GM20000 (cell line): ENCODE measurements at regions not wholly inside any gene's neighbourhood (a gene's known extent, or its start where the extent isn't known, plus 50 kb on each side); places are given as distances from the start of the nearest gene placed in this dataset.
"Not testable (repeated sequence)": the region's sequence is repeated elsewhere in the genome, so short reads cannot be mapped to it uniquely, and the experiment has no call there.

Experiments
- DNase-seq: peaks from one replicate; pipeline ENCODE4 v3.0.0; 2012; ENCODE audit warnings: low spot score
- TF ChIP-seq, protein P1 (sequence below): IDR thresholded peaks from 2 replicates; pipeline ENCODE4 v1.5.1; 2012; ENCODE audit warnings: mild to moderate bottlenecking, control low read depth; ENCODE audit errors: extremely low read depth, missing control alignments

DNA sequence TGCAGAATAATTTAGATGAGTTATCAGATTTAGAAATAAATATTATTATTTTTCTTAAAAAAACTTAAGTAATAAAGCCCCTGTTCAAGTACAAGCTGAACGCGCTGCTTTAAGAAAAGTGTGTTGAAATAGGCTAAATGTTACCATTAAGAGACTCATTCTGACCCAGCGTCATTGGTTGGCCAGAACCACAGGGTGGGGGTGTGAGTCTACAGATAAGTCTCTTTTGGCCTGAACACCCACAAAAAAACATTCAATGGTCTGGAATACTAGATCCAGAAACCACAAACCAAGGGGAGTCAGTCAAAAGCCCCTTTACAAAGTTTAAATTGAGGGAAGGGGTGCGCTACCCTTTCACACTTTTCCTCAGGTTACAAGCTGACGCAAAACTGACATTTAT is 776.1 kb downstream of the KCNJ2 start:
- TF ChIP-seq, protein P1, sequence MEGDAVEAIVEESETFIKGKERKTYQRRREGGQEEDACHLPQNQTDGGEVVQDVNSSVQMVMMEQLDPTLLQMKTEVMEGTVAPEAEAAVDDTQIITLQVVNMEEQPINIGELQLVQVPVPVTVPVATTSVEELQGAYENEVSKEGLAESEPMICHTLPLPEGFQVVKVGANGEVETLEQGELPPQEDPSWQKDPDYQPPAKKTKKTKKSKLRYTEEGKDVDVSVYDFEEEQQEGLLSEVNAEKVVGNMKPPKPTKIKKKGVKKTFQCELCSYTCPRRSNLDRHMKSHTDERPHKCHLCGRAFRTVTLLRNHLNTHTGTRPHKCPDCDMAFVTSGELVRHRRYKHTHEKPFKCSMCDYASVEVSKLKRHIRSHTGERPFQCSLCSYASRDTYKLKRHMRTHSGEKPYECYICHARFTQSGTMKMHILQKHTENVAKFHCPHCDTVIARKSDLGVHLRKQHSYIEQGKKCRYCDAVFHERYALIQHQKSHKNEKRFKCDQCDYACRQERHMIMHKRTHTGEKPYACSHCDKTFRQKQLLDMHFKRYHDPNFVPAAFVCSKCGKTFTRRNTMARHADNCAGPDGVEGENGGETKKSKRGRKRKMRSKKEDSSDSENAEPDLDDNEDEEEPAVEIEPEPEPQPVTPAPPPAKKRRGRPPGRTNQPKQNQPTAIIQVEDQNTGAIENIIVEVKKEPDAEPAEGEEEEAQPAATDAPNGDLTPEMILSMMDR: no peak

GRCh38 chr17:70947215-70947614 is 777.9 kb downstream of the KCNJ2 start:
- TF ChIP-seq, protein P1: no peak
- no peak for DNase-seq

More for the DNA sequence above, 776.1 kb downstream of the KCNJ2 start:
- DNase-seq: no peak

- TF ChIP-seq, protein P1: no peak
- no peak for DNase-seq
Observed at GRCh38 chr17:70947636-70948565, 778.6 kb downstream of the KCNJ2 start.

DNA sequence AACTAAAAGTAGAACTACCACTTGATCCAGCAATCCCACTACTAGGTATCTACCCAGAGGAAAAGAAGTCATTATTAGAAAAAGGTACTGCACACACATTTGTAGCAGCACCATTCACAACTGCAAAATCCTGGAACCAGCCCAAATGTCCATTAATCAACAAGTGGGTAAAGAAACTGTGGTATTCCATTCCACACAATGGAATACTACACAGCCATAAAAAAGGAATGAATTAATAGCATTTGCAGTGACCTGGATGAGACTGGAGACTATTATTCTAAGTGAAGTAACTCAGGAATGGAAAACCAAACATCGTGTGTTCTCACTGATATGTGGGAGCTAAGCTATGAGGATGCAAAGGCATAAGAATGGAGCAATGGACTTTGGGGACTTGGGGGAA is 783.8 kb downstream of the KCNJ2 start:
- not testable (repeated sequence) for DNase-seq

GRCh38 chr17:70955441-70955840 is 786.1 kb downstream of the KCNJ2 start:
- TF ChIP-seq, protein P1: no peak
- no peak for DNase-seq

GRCh38 chr17:70956726-70957125 is 787.4 kb downstream of the KCNJ2 start:
- DNase-seq: no peak
- TF ChIP-seq, protein P1: no peak

DNA sequence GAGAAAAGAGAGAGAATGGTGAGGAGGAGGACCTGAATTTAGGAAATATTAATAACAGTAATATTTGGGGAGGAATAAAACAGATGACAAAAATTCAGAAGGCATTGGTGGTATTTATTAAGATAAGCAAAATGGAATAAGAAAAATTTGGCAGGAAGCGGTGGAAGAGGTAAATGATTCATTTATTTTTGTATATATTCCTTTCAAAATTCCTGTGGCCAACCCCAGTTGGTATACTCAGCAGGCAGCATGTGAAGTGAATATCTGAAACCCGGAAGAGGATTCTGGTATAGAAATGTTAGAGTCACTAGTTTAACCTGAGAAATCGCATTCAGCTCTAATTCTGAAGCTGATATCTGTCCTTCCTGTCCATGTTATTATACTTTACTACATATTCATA is 792.0 kb downstream of the KCNJ2 start:
- no peak for DNase-seq
- TF ChIP-seq, protein P1: no peak

GRCh38 chr17:70968302-70968701 is 799.0 kb downstream of the KCNJ2 start:
- TF ChIP-seq, protein P1: no peak
- no peak for DNase-seq
